ENCODE measurements at regions not wholly inside any gene's neighbourhood (a gene's known extent, or its start where the extent isn't known, plus 50 kb on each side); places are given as distances from the start of the nearest gene placed in this dataset.

- DNase-seq = no peak
Measured at GRCh38 chr15:87345961-87346360, 910.6 kb downstream of the NTRK3 start.

- no peak for DNase-seq
Measured at GRCh38 chr15:87343966-87344365, 912.6 kb downstream of the NTRK3 start.

- DNase-seq = no peak
Measured at GRCh38 chr15:87340370-87340769, 916.2 kb downstream of the NTRK3 start.

GRCh38 chr15:87326269-87326668 is 930.3 kb downstream of the NTRK3 start:
- DNase-seq = no peak

GRCh38 chr15:87322870-87323269 is 933.7 kb downstream of the NTRK3 start:
- no peak for DNase-seq

GRCh38 chr15:87322265-87322664 is 934.3 kb downstream of the NTRK3 start:
- DNase-seq = no peak

- no peak for DNase-seq
Measured at GRCh38 chr15:87317900-87318299, 938.6 kb downstream of the NTRK3 start.

GRCh38 chr15:87312221-87312620 is 944.3 kb downstream of the NTRK3 start:
- DNase-seq = no peak

GRCh38 chr15:87300146-87300545 is 956.4 kb downstream of the NTRK3 start:
- no peak for DNase-seq

- no peak for DNase-seq
Measured at GRCh38 chr15:87294854-87295253, 961.7 kb downstream of the NTRK3 start.

- no peak for DNase-seq
Measured at GRCh38 chr15:87293031-87293430, 963.5 kb downstream of the NTRK3 start.

- DNase-seq = no peak
Measured at GRCh38 chr15:87287156-87287555, 969.4 kb downstream of the NTRK3 start.

GRCh38 chr15:87269566-87269965 is 987.0 kb downstream of the NTRK3 start:
- DNase-seq = no peak

- DNase-seq = no peak
Measured at GRCh38 chr15:87268675-87269074, 987.9 kb downstream of the NTRK3 start.

- no peak for DNase-seq
Measured at GRCh38 chr15:87267798-87268197, 988.7 kb downstream of the NTRK3 start.

GRCh38 chr15:87263871-87264270 is 992.7 kb downstream of the NTRK3 start:
- DNase-seq = no peak

- DNase-seq = no peak
Measured at GRCh38 chr15:87263296-87263695, 993.2 kb downstream of the NTRK3 start.

- no peak for DNase-seq
Measured at GRCh38 chr15:87245592-87245991, 1010.9 kb downstream of the NTRK3 start.

- no peak for DNase-seq
Measured at GRCh38 chr15:87243474-87243873, 1013.1 kb downstream of the NTRK3 start.

GRCh38 chr15:87239582-87240230 is 1016.8 kb downstream of the NTRK3 start:
- DNase-seq = no peak

- no peak for DNase-seq
Measured at GRCh38 chr15:87238451-87239068, 1018.0 kb downstream of the NTRK3 start.

- no peak for DNase-seq
Measured at GRCh38 chr15:87228460-87228859, 1028.1 kb downstream of the NTRK3 start.

GRCh38 chr15:87227846-87228245 is 1028.7 kb downstream of the NTRK3 start:
- no peak for DNase-seq

- no peak for DNase-seq
Measured at GRCh38 chr15:87225436-87225835, 1031.1 kb downstream of the NTRK3 start.

GRCh38 chr15:87224404-87224803 is 1032.1 kb downstream of the NTRK3 start:
- no peak for DNase-seq

Data from NCI-H1105 treated with DMSO at 0.1 percent for 48 hours (cell line).